H9 (cell line): ENCODE measurements at regions not wholly inside any gene's neighbourhood (a gene's known extent, or its start where the extent isn't known, plus 50 kb on each side); places are given as distances from the start of the nearest gene placed in this dataset.

Experiments
- DNase-seq: peaks from one replicate; pipeline ENCODE4 v3.0.0-alpha.2; 2017
- H2AFZ ChIP-seq: one replicate; pipeline ENCODE4 v1.6.1; 2013; ENCODE audit warnings: mild to moderate bottlenecking, low read length, control low read depth, moderate library complexity
- H2AK5ac ChIP-seq: 2 replicates; pipeline ENCODE4 v1.6.1; 2013; ENCODE audit warnings: low read length, control low read depth, mixed read lengths; ENCODE audit not compliant: insufficient read length
- H2BK120ac ChIP-seq: one replicate; pipeline ENCODE4 v1.6.1; 2013; ENCODE audit warnings: low read depth, mild to moderate bottlenecking, low read length, control low read depth, inconsistent platforms; ENCODE audit not compliant: poor library complexity, severe bottlenecking
- H2BK12ac ChIP-seq: 2 replicates; pipeline ENCODE4 v1.6.1; 2013; ENCODE audit warnings: low read length, control low read depth, mixed read lengths, low read depth; ENCODE audit not compliant: insufficient read length
- H2BK15ac ChIP-seq: 2 replicates; pipeline ENCODE4 v1.6.1; 2013; ENCODE audit warnings: low read depth, low read length, control low read depth
- H2BK20ac ChIP-seq: one replicate; pipeline ENCODE4 v1.6.1; 2013; ENCODE audit warnings: low read depth, mild to moderate bottlenecking, low read length, control low read depth, inconsistent platforms; ENCODE audit not compliant: poor library complexity, severe bottlenecking
- H2BK5ac ChIP-seq: 2 replicates; pipeline ENCODE4 v1.6.1; 2013; ENCODE audit warnings: low read length, control low read depth, mixed read lengths; ENCODE audit not compliant: insufficient read length
- H3K14ac ChIP-seq: 2 replicates; pipeline ENCODE4 v1.6.1; 2013; ENCODE audit warnings: low read length, control low read depth; ENCODE audit not compliant: insufficient read depth
- H3K18ac ChIP-seq: 2 replicates; pipeline ENCODE4 v1.6.1; 2013; ENCODE audit warnings: low read depth, mild to moderate bottlenecking, mixed read lengths, low read length, control low read depth; ENCODE audit not compliant: insufficient read length
- H3K23ac ChIP-seq: 2 replicates; pipeline ENCODE4 v1.6.1; 2013; ENCODE audit warnings: low read length, control low read depth, mixed read lengths, low read depth; ENCODE audit not compliant: insufficient read length
- H3K23me2 ChIP-seq: 2 replicates; pipeline ENCODE4 v1.6.1; 2013; ENCODE audit warnings: low read depth, mild to moderate bottlenecking, mixed read lengths, low read length, control low read depth; ENCODE audit not compliant: insufficient read length, poor library complexity, severe bottlenecking
- H3K27ac ChIP-seq: 2 replicates; pipeline ENCODE4 v1.5.1; 2013; ENCODE audit warnings: low read length, control low read depth, mixed read lengths, low read depth; ENCODE audit not compliant: insufficient read length
- H3K27me3 ChIP-seq: 2 replicates; pipeline ENCODE4 v1.6.1; 2013; ENCODE audit warnings: low read length, control low read depth, inconsistent platforms; ENCODE audit not compliant: insufficient read depth
- H3K4ac ChIP-seq: 2 replicates; pipeline ENCODE4 v1.6.1; 2013; ENCODE audit warnings: low read depth, mild to moderate bottlenecking, control low read depth, inconsistent platforms, low read length, moderate library complexity
- H3K4me1 ChIP-seq: 2 replicates; pipeline ENCODE4 v1.6.1; 2013; ENCODE audit warnings: low read length, control low read depth, inconsistent platforms; ENCODE audit not compliant: insufficient read depth
- H3K4me2 ChIP-seq: 2 replicates; pipeline ENCODE4 v1.6.1; 2013; ENCODE audit warnings: low read length, control low read depth, mixed read lengths; ENCODE audit not compliant: insufficient read length, insufficient read depth
- H3K56ac ChIP-seq: 2 replicates; pipeline ENCODE4 v1.6.1; 2013; ENCODE audit warnings: low read depth, mild to moderate bottlenecking, mixed read lengths, low read length, control low read depth; ENCODE audit not compliant: insufficient read length
- H3K79me1 ChIP-seq: 2 replicates; pipeline ENCODE4 v1.6.1; 2013; ENCODE audit warnings: low read depth, mild to moderate bottlenecking, moderate library complexity, low read length, control low read depth, inconsistent platforms; ENCODE audit not compliant: insufficient read depth, poor library complexity, severe bottlenecking
- H3K79me2 ChIP-seq: 2 replicates; pipeline ENCODE4 v1.6.1; 2013; ENCODE audit warnings: low read length, control low read depth, inconsistent platforms; ENCODE audit not compliant: insufficient read depth
- H3K9ac ChIP-seq: 2 replicates; pipeline ENCODE4 v1.6.1; 2013; ENCODE audit warnings: low read length, control low read depth, mixed read lengths; ENCODE audit not compliant: insufficient read length; ENCODE audit errors: extremely low read depth
- H3K9me3 ChIP-seq: one replicate; pipeline ENCODE4 v1.6.1; 2013; ENCODE audit warnings: low read depth, low read length, inconsistent platforms; ENCODE audit not compliant: control insufficient read depth
- H3T11ph ChIP-seq: one replicate; pipeline ENCODE4 v1.6.1; 2013; ENCODE audit warnings: mild to moderate bottlenecking, low read length, control low read depth, inconsistent platforms
- H4K20me1 ChIP-seq: one replicate; pipeline ENCODE4 v1.6.1; 2013; ENCODE audit not compliant: control insufficient read depth, insufficient read length, insufficient read depth
- H4K5ac ChIP-seq: 2 replicates; pipeline ENCODE4 v1.6.1; 2013; ENCODE audit warnings: low read depth, mild to moderate bottlenecking, mixed read lengths, low read length, control low read depth; ENCODE audit not compliant: insufficient read length
- H4K8ac ChIP-seq: replicated peaks from 2 replicates; pipeline ENCODE4 v1.6.1; 2013; ENCODE audit warnings: low read length, control low read depth, mixed read lengths, low read depth; ENCODE audit not compliant: insufficient read length
- H4K91ac ChIP-seq: 2 replicates; pipeline ENCODE4 v1.6.1; 2013; ENCODE audit warnings: low read depth, mild to moderate bottlenecking, moderate library complexity, mixed read lengths, low read length, control low read depth; ENCODE audit not compliant: insufficient read length
- H3K27ac Mint-ChIP-seq, 3 experiments: 2 replicates in 2 of 3; 3 replicates in 1 of 3; pipeline ENCODE4 v1.8.0; 2020 to 2021; ENCODE audit warnings: mixed read lengths in 3 of 3, mild to moderate bottlenecking in 1 of 3, moderate library complexity in 1 of 3
- H3K27me3 Mint-ChIP-seq: 2 replicates; pipeline ENCODE4 v1.8.0; 2021; ENCODE audit warnings: low read depth, mild to moderate bottlenecking, moderate library complexity, mixed read lengths
- H3K36me3 Mint-ChIP-seq, 3 experiments: 2 replicates in 2 of 3; 3 replicates in 1 of 3; pipeline ENCODE4 v1.8.0; 2020 to 2021; ENCODE audit warnings: low read depth in 3 of 3, mixed read lengths in 3 of 3; ENCODE audit not compliant: insufficient read depth in 1 of 3
- H3K4me1 Mint-ChIP-seq, 2 experiments: 2 replicates each; pipeline ENCODE4 v1.8.0; 2020; ENCODE audit warnings: mixed read lengths in 2 of 2
- H3K4me3 Mint-ChIP-seq, 2 experiments: 2 replicates in 1 of 2; 3 replicates in 1 of 2; pipeline ENCODE4 v1.8.0; 2020 to 2021; ENCODE audit warnings: mild to moderate bottlenecking in 2 of 2, mixed read lengths in 2 of 2, moderate library complexity in 1 of 2
- H3K9me3 Mint-ChIP-seq, 2 experiments: 2 replicates in 1 of 2; 3 replicates in 1 of 2; pipeline ENCODE4 v1.8.0; 2020; ENCODE audit warnings: mild to moderate bottlenecking in 2 of 2, mixed read lengths in 2 of 2, moderate library complexity in 1 of 2
- WGBS: extraction: QIAGEN DNeasy Blood & Tissue Kit; methylation state at CpG from one replicate; pipeline ENCODE4 v1.1.7; 2013; ENCODE audit warnings: missing lambda C conversion rate, low lambda C conversion rate, mixed read lengths; ENCODE audit not compliant: insufficient read length; ENCODE audit errors: extremely low coverage; 5-methylcytosine and 5-hydroxymethylcytosine counted together
- TF ChIP-seq, protein P1 (sequence below): fragments of 200-600 bp; sonication (generic); conservative IDR thresholded peaks from 3 replicates; pipeline ENCODE4 v1.8.0; 2021; ENCODE audit warnings: antibody characterized with exemption, mild to moderate bottlenecking

DNA sequence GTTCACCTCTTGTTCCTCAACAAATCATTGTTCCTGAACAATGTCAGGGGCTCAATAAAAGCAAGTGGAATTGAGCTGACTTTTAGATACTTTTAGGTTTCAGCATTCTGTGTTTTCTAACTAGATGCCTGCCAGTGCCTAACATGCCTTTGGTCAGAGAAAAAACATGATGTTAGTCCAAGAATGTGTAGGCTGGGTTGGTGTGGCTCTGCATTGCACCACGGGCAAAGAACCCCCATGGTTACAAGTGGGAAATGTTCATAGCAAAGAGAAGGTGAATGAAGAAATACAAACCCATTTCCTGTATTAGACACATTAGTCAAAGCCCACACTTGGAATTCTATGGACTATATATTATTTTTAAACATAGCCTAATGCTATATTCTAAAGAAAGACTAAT lies 193.3 kb downstream of the TMEM200A start:
- H4K5ac ChIP-seq, result no peak overlapping the region
- no CpG with 5 or more reads among the region's 1 CpG for WGBS
- H3K79me2 ChIP-seq, result no peaks in the 10 kb centered on the region
- no peaks in the 10 kb centered on the region for H3K4me1 ChIP-seq
- H3K9me3 ChIP-seq, result no peaks in the 10 kb centered on the region
- no peak overlapping the region for H3K18ac ChIP-seq
- no peaks in the 10 kb centered on the region for H3K9me3 Mint-ChIP-seq
- no peak overlapping the region for H3T11ph ChIP-seq
- H2AK5ac ChIP-seq, result no peak overlapping the region
- no peak overlapping the region for H4K91ac ChIP-seq
- H3K4me1 Mint-ChIP-seq, result no peaks in the 10 kb centered on the region
- no peak overlapping the region for H3K4ac ChIP-seq
- no peak overlapping the region for H3K14ac ChIP-seq
- H3K27me3 Mint-ChIP-seq, result no peaks in the 10 kb centered on the region
- H4K8ac ChIP-seq, result no peak overlapping the region
- no peak overlapping the region for H3K9ac ChIP-seq
- no peak overlapping the region for H3K27ac ChIP-seq
- no peaks in the 10 kb centered on the region for H3K79me1 ChIP-seq
- no peak overlapping the region for H2BK12ac ChIP-seq
- H3K4me3 Mint-ChIP-seq, result no peak overlapping the region
- H3K4me2 ChIP-seq, result no peak overlapping the region
- no peak overlapping the region for H2AFZ ChIP-seq
- no peak overlapping the region for H3K23ac ChIP-seq
- H3K27ac Mint-ChIP-seq, result no peak overlapping the region
- no peak overlapping the region for H3K56ac ChIP-seq
- no peaks in the 10 kb centered on the region for H3K36me3 Mint-ChIP-seq
- no peak overlapping the region for H2BK120ac ChIP-seq
- TF ChIP-seq, protein P1, sequence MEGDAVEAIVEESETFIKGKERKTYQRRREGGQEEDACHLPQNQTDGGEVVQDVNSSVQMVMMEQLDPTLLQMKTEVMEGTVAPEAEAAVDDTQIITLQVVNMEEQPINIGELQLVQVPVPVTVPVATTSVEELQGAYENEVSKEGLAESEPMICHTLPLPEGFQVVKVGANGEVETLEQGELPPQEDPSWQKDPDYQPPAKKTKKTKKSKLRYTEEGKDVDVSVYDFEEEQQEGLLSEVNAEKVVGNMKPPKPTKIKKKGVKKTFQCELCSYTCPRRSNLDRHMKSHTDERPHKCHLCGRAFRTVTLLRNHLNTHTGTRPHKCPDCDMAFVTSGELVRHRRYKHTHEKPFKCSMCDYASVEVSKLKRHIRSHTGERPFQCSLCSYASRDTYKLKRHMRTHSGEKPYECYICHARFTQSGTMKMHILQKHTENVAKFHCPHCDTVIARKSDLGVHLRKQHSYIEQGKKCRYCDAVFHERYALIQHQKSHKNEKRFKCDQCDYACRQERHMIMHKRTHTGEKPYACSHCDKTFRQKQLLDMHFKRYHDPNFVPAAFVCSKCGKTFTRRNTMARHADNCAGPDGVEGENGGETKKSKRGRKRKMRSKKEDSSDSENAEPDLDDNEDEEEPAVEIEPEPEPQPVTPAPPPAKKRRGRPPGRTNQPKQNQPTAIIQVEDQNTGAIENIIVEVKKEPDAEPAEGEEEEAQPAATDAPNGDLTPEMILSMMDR, result no peak
- no peak overlapping the region for H2BK5ac ChIP-seq
- no peak overlapping the region for H2BK15ac ChIP-seq
- no peak for DNase-seq
- no peaks in the 10 kb centered on the region for H3K23me2 ChIP-seq
- H4K20me1 ChIP-seq, result no peaks in the 10 kb centered on the region
- H2BK20ac ChIP-seq, result no peak overlapping the region
- H3K27me3 ChIP-seq, result no peaks in the 10 kb centered on the region
